Fibroblast of skin of scalp (primary cell): ENCODE measurements at regions not wholly inside any gene's neighbourhood (a gene's known extent, or its start where the extent isn't known, plus 50 kb on each side); places are given as distances from the start of the nearest gene placed in this dataset.
"Not testable (repeated sequence)": the region's sequence is repeated elsewhere in the genome, so short reads cannot be mapped to it uniquely, and the experiment has no call there.

Source experiments
- DNase-seq: peaks from one replicate; pipeline ENCODE4 v3.0.0-alpha.2; 2013

DNA sequence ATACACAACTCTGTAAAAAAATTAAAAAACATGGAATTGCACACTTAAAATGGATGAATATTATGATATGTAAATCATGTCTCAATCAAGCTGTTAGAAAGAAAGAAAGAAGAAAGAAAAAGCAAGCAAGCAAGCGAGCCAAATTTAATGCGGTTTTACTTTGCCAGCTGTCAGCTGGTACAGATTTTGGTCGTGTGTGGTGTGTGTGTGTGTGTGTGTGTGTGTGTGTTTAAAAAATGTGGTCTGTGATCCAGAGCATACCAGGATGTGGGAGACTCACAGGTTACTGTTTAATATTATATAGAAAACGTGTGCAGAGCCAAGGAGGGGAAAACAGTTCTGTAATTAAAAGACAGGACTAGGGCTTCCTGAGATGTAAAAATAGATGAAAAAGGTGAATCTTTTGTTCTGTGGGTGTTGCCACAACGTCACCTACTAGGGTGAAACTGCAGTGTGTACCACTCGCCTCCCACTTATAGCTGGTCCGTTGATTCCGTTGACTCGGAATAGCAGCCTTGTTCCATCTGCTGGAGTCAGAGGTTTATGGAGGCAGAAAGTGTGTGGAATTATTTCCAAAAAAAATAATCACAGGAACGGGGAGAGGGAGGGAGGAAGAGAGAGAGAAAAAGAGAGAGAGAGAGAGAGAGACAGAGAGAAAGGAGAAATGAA, 197.7 kb downstream of the BCAS1 start:
- peak; percentile 54 for DNase-seq

DNA sequence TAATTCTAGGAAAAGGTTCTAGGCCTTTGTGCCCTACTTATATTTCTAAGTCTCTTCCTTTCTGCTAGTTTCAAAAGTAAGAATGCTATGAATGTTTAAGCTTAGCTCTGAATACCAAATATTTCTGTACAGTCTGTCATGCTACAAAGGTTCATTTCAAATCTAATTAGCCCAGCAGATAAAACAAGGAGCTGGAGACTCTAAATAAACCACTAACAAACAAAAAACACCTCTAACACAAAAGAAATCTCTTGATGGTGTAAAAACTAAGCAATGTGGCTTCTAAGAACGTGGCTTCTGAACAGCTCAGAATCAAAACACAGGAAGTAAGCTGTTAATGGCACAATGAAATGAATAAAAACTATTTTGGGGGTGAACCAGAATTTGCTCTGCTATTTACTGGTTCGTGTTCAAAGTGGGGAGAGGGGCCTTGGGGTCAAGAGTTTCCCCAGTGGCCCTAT, 198.3 kb downstream of the BCAS1 start:
- DNase-seq, result peak; percentile 27

DNA sequence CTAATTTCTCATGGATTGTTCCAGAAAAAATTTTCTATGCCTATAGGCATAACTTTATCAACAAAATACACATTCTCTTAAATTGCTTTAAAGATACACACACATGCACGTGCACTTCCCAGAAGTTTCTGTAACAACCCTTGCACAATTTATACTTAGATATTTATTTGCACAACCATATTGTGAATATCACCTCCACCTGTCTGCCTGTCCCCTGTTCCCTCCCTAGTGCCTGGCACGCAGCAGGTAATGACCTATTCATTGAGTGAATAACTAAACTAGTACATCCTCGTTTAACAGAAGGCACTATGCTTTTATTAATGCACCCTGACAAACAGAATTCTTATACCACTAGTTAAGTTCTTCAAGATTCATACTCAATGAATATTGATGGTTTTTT, 198.9 kb downstream of the BCAS1 start:
- no peak for DNase-seq

DNA sequence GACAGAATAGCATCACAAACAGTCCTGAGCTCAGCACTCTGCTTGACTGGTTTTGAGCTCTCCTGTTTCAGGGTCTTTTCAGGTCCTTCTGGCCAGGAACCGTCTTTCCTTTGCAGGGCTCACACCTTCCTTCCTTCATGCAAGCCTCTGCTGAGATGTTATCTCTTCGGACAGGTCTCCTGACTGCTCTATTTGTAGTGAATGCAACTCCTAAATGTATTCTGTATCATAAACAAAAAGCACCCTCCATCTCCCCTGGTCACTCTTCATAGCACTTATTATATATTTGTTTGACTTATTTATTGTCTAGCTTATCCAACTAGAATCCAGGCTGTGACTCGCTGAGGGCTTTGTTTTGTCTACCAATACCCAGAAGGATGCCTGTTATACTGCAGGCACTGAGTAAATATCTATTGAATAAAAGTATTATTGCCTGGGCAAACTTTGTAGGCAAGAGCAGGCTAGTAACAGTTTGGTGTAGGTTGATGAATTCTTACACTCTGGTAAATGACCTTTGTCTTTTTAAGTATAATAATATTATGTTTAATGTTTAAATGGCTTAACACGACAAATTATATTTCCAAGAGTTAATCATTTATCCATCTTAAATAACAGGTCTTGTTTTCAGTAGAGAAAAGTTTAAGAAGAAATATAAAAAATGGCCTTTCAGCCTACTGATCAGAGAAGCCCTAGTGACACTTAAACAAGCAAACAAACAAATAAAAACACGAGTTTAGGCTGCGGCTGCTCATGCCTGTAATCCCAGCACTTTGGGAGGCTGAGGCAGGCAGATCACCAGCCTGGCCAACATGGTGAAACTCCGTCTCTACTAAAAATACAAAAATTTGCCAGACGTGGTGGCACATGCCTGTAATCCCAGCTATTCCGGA, 199.7 kb downstream of the BCAS1 start:
- no peak for DNase-seq

DNA sequence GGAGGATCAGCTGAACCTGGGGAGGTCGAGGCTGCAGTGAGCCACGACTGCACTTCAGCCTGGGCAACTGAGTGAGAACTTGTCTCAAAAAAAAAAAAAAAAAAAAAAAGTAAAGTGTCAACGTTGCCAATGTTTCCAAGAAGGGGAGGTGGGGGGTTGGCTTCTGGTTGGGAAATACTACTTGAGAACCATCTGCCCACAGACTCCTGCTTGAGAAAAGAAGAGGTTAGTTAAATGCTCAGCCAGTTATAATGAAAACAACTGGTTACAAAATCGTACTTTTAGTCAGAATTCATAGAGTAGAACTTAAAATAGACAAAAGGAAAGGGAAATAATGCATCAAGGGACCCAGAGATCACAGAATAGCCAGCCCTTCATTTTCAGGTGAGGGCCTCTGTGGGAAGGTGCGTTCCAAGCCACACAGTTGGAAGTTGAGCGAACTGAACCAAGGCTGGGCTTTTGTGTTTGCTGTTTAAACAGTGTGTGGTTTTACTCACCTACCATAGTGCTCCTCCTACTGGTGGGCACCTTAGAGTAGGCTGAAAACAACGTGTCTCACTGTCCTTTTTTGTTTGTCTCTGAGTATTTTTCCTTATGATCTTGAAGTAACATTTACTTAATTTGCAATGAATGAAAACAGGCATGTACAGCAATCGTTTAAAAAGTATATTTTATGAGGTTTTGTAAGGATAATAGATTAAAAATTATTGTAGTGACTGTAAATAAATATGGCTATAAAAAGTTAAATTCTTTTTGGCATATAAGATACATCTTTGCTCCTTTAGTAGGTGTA, 200.7 kb downstream of the BCAS1 start:
- DNase-seq, result peak; percentile 63

DNA sequence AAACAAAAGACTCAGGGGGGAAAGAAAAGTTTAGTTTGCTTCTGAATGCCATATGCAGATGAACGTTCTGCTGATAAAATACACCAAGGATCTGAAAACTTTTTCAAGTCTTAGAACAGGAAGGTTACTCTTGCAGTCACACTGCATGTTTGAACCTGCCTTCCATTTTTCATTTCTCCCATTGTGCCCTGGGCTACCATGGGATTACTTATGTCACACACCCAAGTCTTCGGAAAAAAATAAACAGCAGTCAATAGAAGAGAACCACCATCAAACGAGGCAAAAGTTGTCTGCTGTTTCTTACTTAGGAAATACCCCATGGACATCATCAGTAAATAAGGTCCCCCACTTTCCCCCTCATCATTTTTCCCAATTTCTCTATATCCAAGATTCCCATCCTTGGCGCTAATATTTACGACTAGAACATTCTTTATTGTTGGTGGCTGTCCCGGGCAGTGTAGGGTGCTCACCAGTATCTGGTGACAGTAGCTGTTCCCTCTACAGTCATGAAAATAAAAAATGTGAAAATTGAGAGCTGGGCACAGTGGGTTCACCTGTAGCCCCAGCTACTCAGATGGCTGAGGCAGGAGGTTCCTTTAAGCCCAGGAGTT, 202.5 kb downstream of the BCAS1 start:
- no peak for DNase-seq

DNA sequence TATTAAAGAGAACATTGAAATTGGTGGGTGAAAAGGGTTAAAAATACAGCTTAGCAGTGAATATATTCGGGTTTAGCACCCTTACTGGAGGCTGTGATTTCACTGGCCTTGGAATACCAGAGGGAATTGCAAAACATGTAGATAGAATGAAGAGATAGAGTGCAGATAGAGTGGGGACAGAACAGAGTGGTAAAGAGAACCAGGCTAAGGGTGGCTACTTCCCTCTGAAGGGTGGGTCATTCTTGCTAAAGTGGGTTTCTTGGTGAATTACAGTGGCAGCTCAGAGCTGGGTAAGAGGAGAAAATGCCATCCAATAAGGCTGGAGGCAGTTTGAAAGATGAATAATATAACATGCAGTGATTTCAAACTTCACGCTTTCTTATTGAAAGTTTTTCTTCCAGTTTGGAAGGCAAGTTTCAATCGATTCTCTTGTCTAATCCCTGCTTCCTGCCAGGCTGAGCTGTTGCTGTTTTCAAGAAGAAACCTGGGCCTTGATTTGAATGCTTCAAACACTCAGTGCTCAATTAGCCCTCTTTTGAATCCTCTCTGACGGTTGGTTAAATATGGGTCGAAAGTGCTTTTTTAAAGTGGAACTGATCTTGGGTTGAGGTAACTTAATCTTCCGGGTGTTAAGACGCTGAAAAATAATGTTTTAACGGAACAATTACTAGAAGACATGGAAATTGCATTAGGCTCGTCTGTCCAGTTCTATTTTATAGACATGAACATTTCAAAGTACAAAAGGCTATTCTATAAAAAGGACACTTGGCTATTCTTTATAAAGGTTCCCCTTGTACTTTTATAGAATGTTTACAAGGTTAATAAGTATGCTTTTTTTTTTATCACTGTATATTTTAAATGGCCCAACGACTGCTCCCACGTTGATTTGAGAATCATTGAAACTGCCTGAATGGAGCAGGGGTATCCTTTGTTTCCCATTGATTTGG, 203.3 kb downstream of the BCAS1 start:
- DNase-seq, result no peak

DNA sequence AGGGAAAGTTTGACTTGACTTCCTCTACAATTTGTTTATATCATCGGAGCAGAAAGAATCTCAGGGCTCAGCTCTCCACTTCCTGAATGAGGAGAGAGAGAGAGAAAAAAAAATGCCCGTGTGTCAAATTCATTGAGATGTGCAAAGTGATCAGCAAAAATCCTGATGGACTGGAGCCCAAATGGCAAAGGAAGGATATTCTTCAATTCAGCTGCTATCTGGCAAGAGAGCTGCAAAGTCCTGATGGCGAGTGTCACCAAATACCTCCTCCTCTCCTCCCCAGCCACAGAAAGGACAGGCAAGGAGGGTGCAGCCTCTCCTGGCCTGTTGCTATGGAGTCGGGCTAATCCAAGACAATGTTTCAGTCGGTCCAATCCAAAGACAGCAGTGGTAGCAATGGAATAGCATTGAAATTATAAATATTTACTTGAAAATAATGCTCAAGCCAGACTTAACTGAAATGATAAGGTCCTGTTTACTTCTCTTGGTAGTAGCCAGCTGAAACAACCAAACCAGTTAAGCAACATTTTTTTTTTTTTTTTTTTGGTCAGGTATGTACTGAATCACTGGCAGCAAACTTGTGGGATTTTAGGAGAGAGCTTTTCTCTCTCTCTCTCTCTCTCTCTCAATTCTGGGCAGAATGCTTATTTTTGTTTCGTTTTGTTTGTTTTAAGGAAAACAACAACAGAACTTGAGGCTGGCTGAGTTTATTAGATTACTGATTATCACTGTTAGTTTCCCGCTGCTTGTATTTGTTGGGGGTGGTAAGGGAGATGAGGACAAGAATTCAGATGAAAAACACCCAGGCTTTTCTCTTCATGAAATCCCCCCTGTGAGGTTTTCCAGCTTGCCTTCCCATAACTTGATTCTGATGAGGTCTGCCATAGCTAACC, 204.2 kb downstream of the BCAS1 start:
- peak; percentile 40 for DNase-seq

DNA sequence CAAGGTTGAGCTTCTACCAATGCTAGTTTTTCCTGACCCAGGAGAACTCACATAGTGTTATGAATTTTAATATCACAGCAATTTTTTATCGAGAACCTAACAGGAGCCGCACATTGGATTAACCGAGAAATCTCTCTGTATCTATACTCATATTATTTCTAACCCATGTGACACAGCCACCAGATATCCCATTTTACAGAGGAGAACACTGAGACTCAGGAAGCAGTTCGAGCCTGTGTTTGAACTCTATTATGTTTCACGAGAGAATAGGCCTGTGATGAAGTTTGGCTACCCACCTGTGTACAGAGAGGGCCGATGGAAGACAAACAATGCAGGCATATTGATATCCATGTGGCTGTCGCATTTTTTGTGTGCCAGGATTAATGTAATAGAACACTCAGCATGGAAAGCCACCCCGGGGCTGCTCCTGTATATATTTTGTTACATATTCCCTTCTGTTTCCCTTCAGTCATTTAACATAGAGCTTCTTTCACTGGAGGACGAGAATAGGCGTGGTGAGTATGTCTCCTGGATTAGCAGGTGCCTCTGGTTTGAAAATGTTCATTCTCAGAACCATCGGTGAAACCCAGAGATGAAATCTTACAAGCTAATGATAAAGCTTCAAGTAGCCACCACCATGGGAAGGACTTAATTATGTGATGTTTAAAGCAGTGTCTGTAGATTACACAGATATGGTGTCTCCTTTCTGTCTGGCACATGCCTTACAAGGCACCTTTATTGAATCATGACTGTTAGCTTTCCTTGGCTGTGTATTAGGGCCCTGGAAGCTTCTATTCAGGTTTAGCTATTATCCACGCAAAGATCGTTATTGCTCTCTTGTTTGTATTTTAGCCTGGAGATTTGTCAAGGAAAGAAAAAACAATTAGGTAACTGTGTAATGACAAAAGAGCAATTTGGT, 205.4 kb downstream of the BCAS1 start:
- DNase-seq, result not testable (repeated sequence)

DNA sequence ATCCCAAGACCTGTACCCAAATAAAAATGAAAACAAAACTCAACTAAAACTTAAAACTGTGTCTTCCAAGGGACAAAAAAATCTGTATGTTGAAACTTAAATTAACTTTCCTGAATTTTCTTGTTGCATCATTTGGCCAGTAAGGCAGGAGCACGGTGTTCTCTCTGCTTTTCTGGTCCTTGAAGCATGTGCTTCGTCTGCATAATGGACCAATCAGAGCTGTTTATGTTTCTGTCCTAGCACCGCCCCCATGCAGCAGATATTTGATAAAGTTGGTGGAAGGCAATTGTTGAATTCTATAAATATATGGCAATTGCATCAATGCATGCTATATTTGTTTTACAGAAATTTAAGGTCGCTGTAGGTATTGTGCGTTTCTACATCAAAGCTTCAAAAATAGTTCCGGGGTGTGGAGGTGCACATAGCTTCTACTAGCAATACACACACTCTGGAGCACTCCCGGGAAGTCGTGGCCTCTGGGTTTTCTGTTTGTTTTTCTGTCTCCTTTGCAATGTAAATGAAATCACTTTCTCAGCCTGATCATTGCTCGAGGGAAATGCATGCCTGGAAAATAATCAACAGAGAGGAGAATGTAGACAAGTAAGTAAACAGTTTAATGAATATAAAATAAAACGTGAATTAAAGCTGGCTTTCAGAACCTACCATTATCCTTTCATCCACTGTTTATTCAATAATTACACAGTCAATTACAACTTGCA, 206.3 kb downstream of the BCAS1 start:
- DNase-seq, result not testable (repeated sequence)

DNA sequence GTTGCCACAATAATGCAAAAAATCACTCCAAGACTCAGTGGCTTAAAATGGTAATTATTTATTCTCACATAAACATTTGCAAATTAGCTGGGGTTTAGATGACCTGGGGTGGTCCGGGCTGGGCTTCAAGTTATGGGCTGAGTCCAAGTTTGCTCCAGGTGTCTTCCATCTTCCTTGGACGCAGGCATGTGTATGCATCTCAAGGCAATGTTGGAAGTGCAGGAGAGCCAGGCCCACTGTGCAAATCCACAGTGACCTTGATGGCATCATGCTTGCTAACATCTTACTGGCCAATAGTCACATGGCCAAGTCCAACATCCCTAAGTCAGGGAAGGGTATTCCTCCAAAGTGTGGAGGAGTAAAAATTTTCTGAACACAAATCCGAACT, 206.9 kb downstream of the BCAS1 start:
- not testable (repeated sequence) for DNase-seq

DNA sequence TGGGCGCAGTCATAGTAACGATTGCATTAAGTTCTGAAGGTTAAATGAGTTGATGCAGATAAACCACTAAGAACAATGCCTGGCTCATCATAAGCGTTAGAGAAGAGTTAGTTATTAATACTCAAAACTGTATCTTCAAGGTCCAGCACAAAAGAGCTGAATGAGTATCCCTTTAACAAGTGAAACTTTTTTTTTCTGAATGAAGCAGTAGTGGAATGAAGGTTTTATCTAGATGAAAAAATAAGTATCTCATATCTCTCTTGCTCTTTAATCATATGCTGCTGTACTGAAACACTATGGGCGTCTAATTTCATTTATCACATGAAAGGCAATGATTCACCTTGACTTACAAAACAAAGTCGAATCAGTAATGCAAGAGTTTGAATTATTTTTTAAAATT, 207.4 kb downstream of the BCAS1 start:
- DNase-seq, result not testable (repeated sequence)

DNA sequence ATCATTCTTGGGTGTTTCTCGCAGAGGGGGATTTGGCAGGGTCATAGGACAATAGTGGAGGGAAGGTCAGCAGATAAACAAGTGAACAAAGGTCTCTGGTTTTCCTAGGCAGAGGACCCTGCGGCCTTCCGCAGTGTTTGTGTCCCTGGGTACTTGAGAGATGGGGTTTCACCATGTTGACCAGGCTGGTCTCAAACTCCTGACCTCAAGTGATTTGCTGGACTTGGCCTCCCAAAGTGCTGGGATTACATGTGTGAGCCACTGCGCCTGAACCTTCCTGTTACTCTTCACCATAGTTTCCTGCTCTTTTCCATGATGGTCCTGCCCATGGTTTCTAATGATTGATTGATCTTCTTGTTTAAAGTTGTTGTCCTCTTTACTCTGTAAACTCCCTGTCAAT, 207.9 kb downstream of the BCAS1 start:
- DNase-seq, result not testable (repeated sequence)

DNA sequence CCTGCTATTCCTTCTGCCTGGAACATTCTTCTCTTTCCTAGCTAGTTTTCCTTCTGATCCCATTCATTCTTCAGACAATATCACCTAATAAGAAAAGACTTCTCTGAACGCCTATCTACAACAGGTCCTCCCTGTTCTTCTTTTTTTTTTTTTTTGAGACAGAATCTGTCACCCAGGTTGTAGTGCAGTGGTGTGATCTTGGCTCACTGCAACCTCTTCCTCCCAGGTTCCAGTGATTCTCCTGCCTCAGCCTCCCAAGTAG, 208.3 kb downstream of the BCAS1 start:
- DNase-seq, result not testable (repeated sequence)

DNA sequence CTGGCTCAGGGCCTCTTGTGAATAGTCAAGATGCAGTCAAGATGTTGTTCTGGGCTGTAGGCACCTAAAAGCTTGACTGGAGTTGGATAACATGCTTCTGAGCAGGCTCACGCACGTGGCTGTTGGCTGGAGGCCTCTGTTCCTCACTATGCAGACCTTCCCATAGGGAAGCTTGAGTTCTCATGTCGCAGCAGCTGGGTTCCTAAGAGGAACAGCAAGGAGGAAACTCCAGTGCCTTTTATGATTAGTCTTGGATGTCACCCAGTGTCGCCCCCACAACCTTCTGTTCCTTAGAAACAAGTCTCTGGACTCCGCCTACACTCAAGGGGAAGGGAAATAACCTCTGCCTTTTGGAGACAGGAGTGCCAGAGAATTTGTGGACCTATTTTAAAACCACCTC, 210.7 kb downstream of the BCAS1 start:
- DNase-seq, result no peak

DNA sequence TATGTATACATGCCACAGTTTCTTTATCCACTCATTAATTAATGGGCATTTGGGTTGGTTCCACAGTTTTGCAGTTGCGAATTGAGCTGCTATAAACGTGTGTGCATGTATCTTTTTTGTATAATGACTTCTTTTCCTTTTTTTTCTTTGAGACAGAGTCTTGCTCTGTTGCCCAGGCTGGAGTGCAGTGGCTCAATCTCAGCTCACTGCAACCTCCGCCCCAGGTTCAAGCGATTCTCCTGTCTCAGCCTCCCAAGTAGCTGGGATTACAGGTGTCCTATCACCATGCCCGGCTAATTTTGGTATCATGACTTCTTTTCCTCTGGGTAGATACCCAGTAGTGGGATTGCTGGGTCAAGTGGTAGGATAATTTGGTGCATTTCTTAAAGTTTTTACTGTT, 211.4 kb downstream of the BCAS1 start:
- DNase-seq, result not testable (repeated sequence)

DNA sequence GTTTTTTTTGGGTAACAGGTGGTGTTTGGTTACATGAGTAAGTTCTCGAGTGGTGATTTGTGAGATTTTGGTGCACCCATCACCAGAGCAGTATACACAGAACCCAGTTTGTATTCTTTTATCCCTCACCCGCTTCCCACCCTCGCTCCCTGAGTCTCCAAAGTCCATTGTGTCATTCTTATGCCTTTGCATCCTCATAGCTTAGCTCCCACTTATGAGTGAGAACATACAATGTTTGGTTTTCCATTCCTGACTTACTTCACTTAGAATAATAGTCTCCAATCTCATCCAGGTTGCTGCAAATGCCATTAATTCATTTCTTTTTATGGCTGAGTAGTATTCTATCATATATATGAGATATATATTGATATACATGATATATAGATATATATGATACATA, 211.9 kb downstream of the BCAS1 start:
- not testable (repeated sequence) for DNase-seq

DNA sequence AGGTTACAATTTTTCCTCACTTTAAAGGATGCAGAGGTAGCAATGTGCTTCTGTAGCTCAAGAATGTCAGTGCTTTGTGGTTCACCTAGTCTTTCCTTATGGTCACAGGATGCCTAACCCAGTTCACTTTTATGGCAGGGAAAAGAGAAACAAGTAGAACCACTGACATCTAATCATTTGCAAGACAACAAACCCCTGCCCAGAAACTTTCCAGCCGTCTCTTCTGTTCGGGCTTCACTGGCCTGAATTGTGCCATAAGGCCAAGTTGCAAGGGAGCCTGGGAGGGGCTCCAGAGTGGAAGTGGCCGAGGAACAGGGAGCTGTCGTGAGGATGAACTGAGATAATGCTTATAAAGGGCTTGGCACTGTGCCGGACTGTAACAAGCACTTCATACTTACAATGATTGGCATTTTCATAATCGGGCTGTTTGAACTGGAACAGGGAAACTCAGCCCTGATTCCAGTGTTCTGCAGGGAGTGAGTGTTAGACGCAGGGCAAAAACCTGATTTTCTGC, 212.6 kb downstream of the BCAS1 start:
- DNase-seq, result no peak
